ENCODE measurements at regions not wholly inside any gene's neighbourhood (a gene's known extent, or its start where the extent isn't known, plus 50 kb on each side); places are given as distances from the start of the nearest gene placed in this dataset.

GRCh38 chr15:87433871-87434270 is 822.7 kb downstream of the NTRK3 start:
- no peak overlapping the region for H2AFZ ChIP-seq

GRCh38 chr15:87429754-87430153 is 826.8 kb downstream of the NTRK3 start:
- Histone ChIP-seq H3K27me3 (ENCODE audit: insufficient read depth, low read depth) (no peaks in the 10 kb centered on the region), H3K36me3 (ENCODE audit: low read depth) (no peaks in the 10 kb centered on the region), H2AFZ (no peak overlapping the region), H3K79me2 (ENCODE audit: low read depth) (no peaks in the 10 kb centered on the region), H3K4me2 (no peak overlapping the region), H3K9me2 (ENCODE audit: insufficient read depth) (no peaks in the 10 kb centered on the region), H4K20me1 (ENCODE audit: insufficient read depth) (no peaks in the 10 kb centered on the region), H3F3A (ENCODE audit: insufficient read depth, low read depth) (no peaks in the 10 kb centered on the region), H3K9me3 (ENCODE audit: insufficient read depth, low read depth) (no peaks in the 10 kb centered on the region), H3K4me1 (replicated peaks; ENCODE audit: insufficient read depth) (no peaks in the 10 kb centered on the region), H3K27ac (no peak overlapping the region), H3K4me3 (no peak overlapping the region)
- TF ChIP-seq, protein P1, sequence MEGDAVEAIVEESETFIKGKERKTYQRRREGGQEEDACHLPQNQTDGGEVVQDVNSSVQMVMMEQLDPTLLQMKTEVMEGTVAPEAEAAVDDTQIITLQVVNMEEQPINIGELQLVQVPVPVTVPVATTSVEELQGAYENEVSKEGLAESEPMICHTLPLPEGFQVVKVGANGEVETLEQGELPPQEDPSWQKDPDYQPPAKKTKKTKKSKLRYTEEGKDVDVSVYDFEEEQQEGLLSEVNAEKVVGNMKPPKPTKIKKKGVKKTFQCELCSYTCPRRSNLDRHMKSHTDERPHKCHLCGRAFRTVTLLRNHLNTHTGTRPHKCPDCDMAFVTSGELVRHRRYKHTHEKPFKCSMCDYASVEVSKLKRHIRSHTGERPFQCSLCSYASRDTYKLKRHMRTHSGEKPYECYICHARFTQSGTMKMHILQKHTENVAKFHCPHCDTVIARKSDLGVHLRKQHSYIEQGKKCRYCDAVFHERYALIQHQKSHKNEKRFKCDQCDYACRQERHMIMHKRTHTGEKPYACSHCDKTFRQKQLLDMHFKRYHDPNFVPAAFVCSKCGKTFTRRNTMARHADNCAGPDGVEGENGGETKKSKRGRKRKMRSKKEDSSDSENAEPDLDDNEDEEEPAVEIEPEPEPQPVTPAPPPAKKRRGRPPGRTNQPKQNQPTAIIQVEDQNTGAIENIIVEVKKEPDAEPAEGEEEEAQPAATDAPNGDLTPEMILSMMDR (conservative IDR thresholded peaks at IDR 0.05), result no peak
- TF ChIP-seq EZH2 (IDR thresholded peaks at IDR 0.05; ENCODE audit: low read depth), result no peak
- intact Hi-C loops (cut with micrococcal nuclease; ENCODE audit: unreplicated experiment), result no loop called here
- no TSS peak for BruUV-seq (replicated peaks)
- DNase-seq, result no peak
- POLR2A ChIA-PET (ENCODE audit: unreplicated experiment), result no interaction called here
- CTCF ChIA-PET, result no interaction called here

More at GRCh38 chr15:87433871-87434270, 822.7 kb downstream of the NTRK3 start:
- no peaks in the 10 kb centered on the region for H3K9me3 ChIP-seq (ENCODE audit: insufficient read depth, low read depth)
- no peak for TF ChIP-seq EZH2 (IDR thresholded peaks at IDR 0.05; ENCODE audit: low read depth)
- TF ChIP-seq, protein P1 (conservative IDR thresholded peaks at IDR 0.05), result no peak
- ChIA-PET CTCF (no interaction called here), POLR2A (ENCODE audit: unreplicated experiment) (no interaction called here)
- no peaks in the 10 kb centered on the region for H3K9me2 ChIP-seq (ENCODE audit: insufficient read depth)
- H3K4me1 ChIP-seq (replicated peaks; ENCODE audit: insufficient read depth), result no peaks in the 10 kb centered on the region
- H3K27ac ChIP-seq, result no peak overlapping the region
- H3K27me3 ChIP-seq (ENCODE audit: insufficient read depth, low read depth), result no peaks in the 10 kb centered on the region
- no TSS peak for BruUV-seq (replicated peaks)
- no peak overlapping the region for H3K4me3 ChIP-seq
- no peak for DNase-seq
- H3K79me2 ChIP-seq (ENCODE audit: low read depth), result no peaks in the 10 kb centered on the region
- no peaks in the 10 kb centered on the region for H3F3A ChIP-seq (ENCODE audit: insufficient read depth, low read depth)
- intact Hi-C loops (cut with micrococcal nuclease; ENCODE audit: unreplicated experiment), result no loop called here
- H3K36me3 ChIP-seq (ENCODE audit: low read depth), result no peaks in the 10 kb centered on the region
- H4K20me1 ChIP-seq (ENCODE audit: insufficient read depth), result no peaks in the 10 kb centered on the region
- no peak overlapping the region for H3K4me2 ChIP-seq

GRCh38 chr15:87420017-87420416 is 836.5 kb downstream of the NTRK3 start:
- Histone ChIP-seq H2AFZ (no peak overlapping the region), H3K36me3 (ENCODE audit: low read depth) (no peaks in the 10 kb centered on the region), H3K79me2 (ENCODE audit: low read depth) (no peaks in the 10 kb centered on the region), H3K4me3 (no peak overlapping the region), H3K27ac (no peak overlapping the region), H3K27me3 (ENCODE audit: insufficient read depth, low read depth) (no peaks in the 10 kb centered on the region), H4K20me1 (ENCODE audit: insufficient read depth) (no peaks in the 10 kb centered on the region), H3K4me1 (replicated peaks; ENCODE audit: insufficient read depth) (no peaks in the 10 kb centered on the region), H3K9me2 (ENCODE audit: insufficient read depth) (no peaks in the 10 kb centered on the region), H3K4me2 (no peak overlapping the region), H3K9me3 (ENCODE audit: insufficient read depth, low read depth) (no peaks in the 10 kb centered on the region), H3F3A (ENCODE audit: insufficient read depth, low read depth) (no peaks in the 10 kb centered on the region)
- CTCF ChIA-PET, result no interaction called here
- TF ChIP-seq, protein P1 (conservative IDR thresholded peaks at IDR 0.05), result no peak
- no peak for TF ChIP-seq EZH2 (IDR thresholded peaks at IDR 0.05; ENCODE audit: low read depth)
- POLR2A ChIA-PET (ENCODE audit: unreplicated experiment), result no interaction called here
- no TSS peak for BruUV-seq (replicated peaks)
- intact Hi-C loops (cut with micrococcal nuclease; ENCODE audit: unreplicated experiment), result no loop called here
- DNase-seq, result no peak

Data from PC-9 (cell line).